Activated naive CD8-positive, alpha-beta T cell treated with anti-CD3 and anti-CD28 coated beads, Interleukin-2, amount 50 U/mL, for 24 hours (primary cell): ENCODE measurements at regions not wholly inside any gene's neighbourhood (a gene's known extent, or its start where the extent isn't known, plus 50 kb on each side); places are given as distances from the start of the nearest gene placed in this dataset.
A peak's percentile ranks its signal among the peaks of the same experiment; 100 is the strongest.
"Not testable (repeated sequence)": the region's sequence is repeated elsewhere in the genome, so short reads cannot be mapped to it uniquely, and the experiment has no call there.

Source experiments
- ATAC-seq: fragments of 150-1000 bp; cut with Tn5 transposase; one replicate; pipeline ENCODE4 v1.10.0; 2021
- DNase-seq: peaks from one replicate; pipeline ENCODE4 v3.0.0; 2021
- H3K27ac Mint-ChIP-seq: one replicate; pipeline ENCODE4 v1.8.0; 2021; ENCODE audit warnings: mild to moderate bottlenecking, mixed read lengths
- H3K27me3 Mint-ChIP-seq: one replicate; pipeline ENCODE4 v1.8.0; 2021; ENCODE audit warnings: mixed read lengths
- H3K36me3 Mint-ChIP-seq: one replicate; pipeline ENCODE4 v1.8.0; 2021; ENCODE audit warnings: low read depth, mixed read lengths
- H3K4me1 Mint-ChIP-seq: one replicate; pipeline ENCODE4 v1.8.0; 2021; ENCODE audit warnings: mixed read lengths
- H3K4me3 Mint-ChIP-seq: one replicate; pipeline ENCODE4 v1.8.0; 2021; ENCODE audit warnings: mild to moderate bottlenecking, moderate library complexity, mixed read lengths
- H3K9me3 Mint-ChIP-seq: one replicate; pipeline ENCODE4 v1.8.0; 2021; ENCODE audit warnings: mixed read lengths

DNA sequence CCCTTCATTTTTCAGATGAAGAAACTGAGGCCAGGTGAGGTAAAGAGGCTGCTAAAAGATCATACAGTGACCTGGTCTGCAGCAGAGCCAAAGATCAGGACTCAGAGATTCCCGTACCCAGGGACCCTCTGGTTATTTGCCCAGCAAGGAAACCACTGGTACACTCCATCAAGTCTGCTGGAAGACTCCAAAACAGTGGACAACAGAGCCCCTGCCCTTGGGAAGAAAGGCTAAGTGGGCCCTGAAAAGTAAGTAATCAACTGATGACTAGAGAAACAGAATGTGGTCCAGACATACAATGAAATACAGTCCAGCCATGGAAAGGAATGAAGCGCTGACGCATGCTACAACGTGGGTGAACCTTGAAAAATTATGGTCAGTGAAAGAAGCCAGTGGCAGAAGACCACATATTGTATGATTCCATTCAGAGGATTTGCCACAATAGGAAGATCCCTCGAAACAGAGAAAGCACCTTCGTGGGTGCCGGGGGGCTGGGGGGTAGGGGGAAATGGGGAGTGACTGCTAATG, 106.4 kb downstream of the ETS2 start:
- ATAC-seq (no peak), DNase-seq (no peak)
- Mint-ChIP-seq H3K36me3 (no peaks in the 10 kb centered on the region), H3K4me1 (peaks cover 7% of the 10 kb centered on the region), H3K27me3 (peaks cover 11% of the 10 kb centered on the region), H3K9me3 (no peaks in the 10 kb centered on the region), H3K4me3 (no peak overlapping the region), H3K27ac (no peak overlapping the region)

- Mint-ChIP-seq H3K36me3 (no peaks in the 10 kb centered on the region), H3K4me3 (no peak overlapping the region), H3K9me3 (no peaks in the 10 kb centered on the region), H3K27ac (no peak overlapping the region), H3K4me1 (peaks cover 7% of the 10 kb centered on the region), H3K27me3 (peaks cover 11% of the 10 kb centered on the region)
- DNase-seq (no peak), ATAC-seq (no peak)
These were observed 105.9 kb downstream of the ETS2 start for GRCh38 chr21:38911484-38912101.

GRCh38 chr21:38910390-38911067, 104.8 kb downstream of the ETS2 start:
- Mint-ChIP-seq H3K27ac (no peak overlapping the region), H3K27me3 (peaks cover 8% of the 10 kb centered on the region), H3K36me3 (no peaks in the 10 kb centered on the region), H3K4me3 (no peak overlapping the region), H3K4me1 (peaks cover 7% of the 10 kb centered on the region), H3K9me3 (no peaks in the 10 kb centered on the region)
- DNase-seq (no peak), ATAC-seq (peak; percentile 34)

- ATAC-seq, result no peak
- peaks cover 7% of the 10 kb centered on the region for H3K4me1 Mint-ChIP-seq
- H3K27ac Mint-ChIP-seq, result no peak overlapping the region
- no peaks in the 10 kb centered on the region for H3K9me3 Mint-ChIP-seq
- peaks cover 6% of the 10 kb centered on the region for H3K27me3 Mint-ChIP-seq
- H3K36me3 Mint-ChIP-seq, result no peaks in the 10 kb centered on the region
- DNase-seq, result no peak
- H3K4me3 Mint-ChIP-seq, result no peak overlapping the region
These were observed 104.2 kb downstream of the ETS2 start for GRCh38 chr21:38909929-38910328.

DNA sequence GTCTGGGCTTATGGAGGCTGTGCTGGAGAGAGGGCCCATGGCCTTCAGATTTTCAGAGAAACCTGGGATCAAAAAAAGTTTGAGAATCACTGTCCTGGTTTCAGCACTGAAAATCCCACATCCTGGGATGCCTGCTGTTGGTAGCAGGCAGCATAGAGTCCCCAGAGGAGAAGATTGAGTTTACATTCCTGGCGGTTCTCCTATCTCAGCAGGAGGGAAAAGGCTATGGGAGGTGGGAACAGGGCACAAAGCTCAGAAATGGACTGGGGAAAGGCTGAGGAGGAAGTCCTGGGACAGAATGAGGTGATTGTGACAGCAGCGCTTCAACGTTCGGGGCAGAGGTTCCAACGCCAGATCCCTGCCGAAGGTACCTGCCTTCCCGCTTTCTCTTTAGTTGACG, 103.4 kb downstream of the ETS2 start:
- Mint-ChIP-seq H3K4me1 (peaks cover 7% of the 10 kb centered on the region), H3K9me3 (no peaks in the 10 kb centered on the region), H3K27ac (no peak overlapping the region), H3K4me3 (no peak overlapping the region), H3K27me3 (peaks cover 6% of the 10 kb centered on the region), H3K36me3 (no peaks in the 10 kb centered on the region)
- DNase-seq (no peak), ATAC-seq (no peak)

- no peak overlapping the region for H3K4me3 Mint-ChIP-seq
These were observed 102.8 kb downstream of the ETS2 start for GRCh38 chr21:38908537-38908936.

DNA sequence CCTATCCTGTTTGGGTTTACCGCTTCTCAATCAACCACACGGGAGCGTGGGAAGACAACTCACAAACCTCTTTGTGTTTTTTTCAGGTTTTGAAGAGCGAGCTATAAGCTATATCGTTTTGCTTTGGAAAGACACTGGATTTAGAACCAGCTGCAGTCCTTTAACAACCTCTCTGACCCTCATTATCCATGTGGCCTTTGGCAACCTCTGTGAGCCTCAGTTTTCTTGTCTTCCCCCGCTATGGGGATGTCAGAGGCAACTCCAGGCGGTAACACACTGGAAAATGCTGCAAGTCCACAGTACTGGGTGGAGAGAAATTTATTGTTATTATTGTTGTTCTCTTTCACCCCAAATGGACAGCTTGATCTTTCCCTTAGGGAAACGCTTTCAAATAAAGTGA, 100.0 kb downstream of the ETS2 start:
- Mint-ChIP-seq H3K27ac (no peak overlapping the region), H3K36me3 (no peaks in the 10 kb centered on the region), H3K4me3 (no peak overlapping the region), H3K4me1 (no peaks in the 10 kb centered on the region), H3K9me3 (peaks cover 11% of the 10 kb centered on the region), H3K27me3 (no peaks in the 10 kb centered on the region)
- ATAC-seq (no peak), DNase-seq (no peak)

More at GRCh38 chr21:38908537-38908936, 102.8 kb downstream of the ETS2 start:
- ATAC-seq (no peak), DNase-seq (no peak)
- H3K36me3 Mint-ChIP-seq, result no peaks in the 10 kb centered on the region
- H3K9me3 Mint-ChIP-seq, result no peaks in the 10 kb centered on the region
- peaks cover 6% of the 10 kb centered on the region for H3K27me3 Mint-ChIP-seq
- H3K4me1 Mint-ChIP-seq, result peaks cover 7% of the 10 kb centered on the region
- H3K27ac Mint-ChIP-seq, result no peak overlapping the region

- H3K4me1 Mint-ChIP-seq, result no peaks in the 10 kb centered on the region
- no peak overlapping the region for H3K27ac Mint-ChIP-seq
- H3K36me3 Mint-ChIP-seq, result no peaks in the 10 kb centered on the region
- DNase-seq, result no peak
- H3K4me3 Mint-ChIP-seq, result no peak overlapping the region
- peaks cover 11% of the 10 kb centered on the region for H3K9me3 Mint-ChIP-seq
- no peak for ATAC-seq
- no peaks in the 10 kb centered on the region for H3K27me3 Mint-ChIP-seq
These were observed 99.6 kb downstream of the ETS2 start for GRCh38 chr21:38905328-38905727.

- ATAC-seq (no peak), DNase-seq (no peak)
- Mint-ChIP-seq H3K4me3 (no peak overlapping the region), H3K27me3 (no peaks in the 10 kb centered on the region), H3K36me3 (no peaks in the 10 kb centered on the region), H3K4me1 (peaks cover 3% of the 10 kb centered on the region), H3K27ac (no peak overlapping the region), H3K9me3 (peaks cover 15% of the 10 kb centered on the region)
These were observed 98.0 kb downstream of the ETS2 start for GRCh38 chr21:38903690-38904139.

- H3K27ac Mint-ChIP-seq, result no peak overlapping the region
- H3K4me3 Mint-ChIP-seq, result no peak overlapping the region
- peaks cover 15% of the 10 kb centered on the region for H3K9me3 Mint-ChIP-seq
- ATAC-seq (no peak), DNase-seq (no peak)
- no peaks in the 10 kb centered on the region for H3K36me3 Mint-ChIP-seq
- H3K4me1 Mint-ChIP-seq, result peaks cover 6% of the 10 kb centered on the region
- H3K27me3 Mint-ChIP-seq, result no peaks in the 10 kb centered on the region
These were observed 97.1 kb downstream of the ETS2 start for GRCh38 chr21:38902608-38903445.

- ATAC-seq (no peak), DNase-seq (no peak)
- no peaks in the 10 kb centered on the region for H3K36me3 Mint-ChIP-seq
- peaks cover 2% of the 10 kb centered on the region for H3K27me3 Mint-ChIP-seq
- peaks cover 8% of the 10 kb centered on the region for H3K4me1 Mint-ChIP-seq
- H3K27ac Mint-ChIP-seq, result no peak overlapping the region
- H3K9me3 Mint-ChIP-seq, result peaks cover 15% of the 10 kb centered on the region
- no peak overlapping the region for H3K4me3 Mint-ChIP-seq
These were observed 94.8 kb downstream of the ETS2 start for GRCh38 chr21:38900499-38900898.

- not testable (repeated sequence) for H3K27me3 Mint-ChIP-seq, H3K4me1 Mint-ChIP-seq, H3K36me3 Mint-ChIP-seq, DNase-seq, H3K27ac Mint-ChIP-seq, H3K4me3 Mint-ChIP-seq, ATAC-seq
- H3K9me3 Mint-ChIP-seq, result peaks cover 15% of the 10 kb centered on the region
These were observed 94.3 kb downstream of the ETS2 start for GRCh38 chr21:38899985-38900384.

GRCh38 chr21:38899277-38899947, 93.7 kb downstream of the ETS2 start:
- Mint-ChIP-seq H3K4me1 (peaks cover 8% of the 10 kb centered on the region), H3K36me3 (peaks cover 2% of the 10 kb centered on the region), H3K4me3 (no peak overlapping the region), H3K27ac (no peak overlapping the region), H3K9me3 (peaks cover 15% of the 10 kb centered on the region), H3K27me3 (peaks cover 9% of the 10 kb centered on the region)
- DNase-seq (no peak), ATAC-seq (peak; percentile 40)

DNA sequence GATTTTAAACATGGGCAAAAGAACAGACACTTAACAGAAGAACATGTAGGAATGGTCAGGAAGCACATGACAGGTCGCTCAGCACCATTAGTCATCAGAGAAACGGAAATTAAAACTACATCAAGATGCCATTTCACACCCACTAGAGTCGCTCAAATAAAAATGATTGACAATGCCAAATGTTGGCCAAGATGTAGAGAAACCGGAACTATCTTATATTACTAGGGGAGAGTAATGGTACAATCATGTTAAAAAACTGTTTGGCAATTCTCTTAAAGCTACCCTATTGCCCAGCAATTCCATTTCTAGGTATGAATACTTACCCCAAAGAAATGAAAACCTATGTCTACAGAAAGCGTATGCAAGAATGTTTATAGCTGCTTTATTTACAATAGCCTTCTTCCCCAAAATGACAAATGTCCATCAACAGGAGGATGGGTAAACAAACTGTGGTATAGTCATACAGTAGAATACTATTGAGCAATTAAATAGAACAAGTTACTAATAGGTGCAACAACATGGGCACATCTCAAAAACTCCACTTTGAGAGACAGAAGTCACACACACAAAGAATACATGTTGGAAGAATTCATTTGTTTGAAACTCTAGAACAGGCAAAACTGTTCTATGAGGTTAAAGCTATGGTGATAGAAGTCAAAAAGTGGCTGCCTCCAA, 92.8 kb downstream of the ETS2 start:
- DNase-seq (no peak), ATAC-seq (no peak)
- Mint-ChIP-seq H3K4me3 (no peak overlapping the region), H3K27me3 (peaks cover 9% of the 10 kb centered on the region), H3K4me1 (peaks cover 8% of the 10 kb centered on the region), H3K9me3 (peaks cover 15% of the 10 kb centered on the region), H3K36me3 (peaks cover 2% of the 10 kb centered on the region), H3K27ac (no peak overlapping the region)
